Keratinocyte (primary cell): ENCODE measurements at regions not wholly inside any gene's neighbourhood (a gene's known extent, or its start where the extent isn't known, plus 50 kb on each side); places are given as distances from the start of the nearest gene placed in this dataset.

Source experiments
- EZH2 ChIP-seq: IDR thresholded peaks from one replicate; pipeline ENCODE4 v1.6.1; 2012; ENCODE audit warnings: inconsistent platforms, mild to moderate bottlenecking, low read length, moderate library complexity
- TF ChIP-seq, protein P1 (sequence below), 3 experiments: IDR thresholded peaks in 1 of 3; conservative IDR thresholded peaks in 1 of 3; optimal IDR thresholded peaks in 1 of 3; 2 replicates in 2 of 3; 3 replicates in 1 of 3; pipeline versions ENCODE3 to v1.5.1; 2011; ENCODE audit warnings: low read length in 3 of 3, mild to moderate bottlenecking in 3 of 3, moderate library complexity in 2 of 3, control low read depth in 1 of 3, inconsistent platforms in 1 of 3; ENCODE audit not compliant: insufficient read depth in 2 of 3; ENCODE audit errors: extremely low read depth in 1 of 3

DNA sequence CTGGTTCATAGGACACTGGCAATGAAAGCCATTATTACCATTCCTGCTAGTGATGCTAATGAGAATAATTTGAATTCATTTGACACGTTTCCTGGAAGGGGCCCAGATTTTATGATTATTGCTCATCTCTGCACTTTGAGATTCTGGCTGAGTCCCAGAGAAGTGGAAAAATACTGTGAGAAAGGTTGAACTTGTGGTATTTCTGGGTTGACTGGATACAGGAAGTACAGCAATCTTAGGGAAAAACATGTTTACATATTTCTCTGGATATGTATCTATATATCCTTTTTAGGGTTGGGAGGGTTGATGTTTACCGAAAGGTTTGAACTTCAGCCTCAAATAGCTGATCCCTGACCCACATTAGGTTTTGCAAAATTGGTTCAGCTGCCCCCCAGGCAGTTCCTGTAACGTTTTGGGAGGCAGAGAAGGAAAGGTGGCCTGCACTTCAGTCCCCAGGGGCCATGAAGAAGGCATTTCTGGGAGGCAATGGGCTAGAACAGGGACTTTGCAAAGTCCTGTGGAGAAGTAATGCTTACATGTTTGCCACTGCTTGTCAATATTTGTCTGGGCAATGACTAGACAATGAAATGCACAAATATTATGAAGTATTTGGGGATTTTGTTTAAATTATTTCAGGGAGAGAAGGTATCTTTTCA is 253.7 kb upstream of the PITRM1 start:
- TF ChIP-seq, protein P1, sequence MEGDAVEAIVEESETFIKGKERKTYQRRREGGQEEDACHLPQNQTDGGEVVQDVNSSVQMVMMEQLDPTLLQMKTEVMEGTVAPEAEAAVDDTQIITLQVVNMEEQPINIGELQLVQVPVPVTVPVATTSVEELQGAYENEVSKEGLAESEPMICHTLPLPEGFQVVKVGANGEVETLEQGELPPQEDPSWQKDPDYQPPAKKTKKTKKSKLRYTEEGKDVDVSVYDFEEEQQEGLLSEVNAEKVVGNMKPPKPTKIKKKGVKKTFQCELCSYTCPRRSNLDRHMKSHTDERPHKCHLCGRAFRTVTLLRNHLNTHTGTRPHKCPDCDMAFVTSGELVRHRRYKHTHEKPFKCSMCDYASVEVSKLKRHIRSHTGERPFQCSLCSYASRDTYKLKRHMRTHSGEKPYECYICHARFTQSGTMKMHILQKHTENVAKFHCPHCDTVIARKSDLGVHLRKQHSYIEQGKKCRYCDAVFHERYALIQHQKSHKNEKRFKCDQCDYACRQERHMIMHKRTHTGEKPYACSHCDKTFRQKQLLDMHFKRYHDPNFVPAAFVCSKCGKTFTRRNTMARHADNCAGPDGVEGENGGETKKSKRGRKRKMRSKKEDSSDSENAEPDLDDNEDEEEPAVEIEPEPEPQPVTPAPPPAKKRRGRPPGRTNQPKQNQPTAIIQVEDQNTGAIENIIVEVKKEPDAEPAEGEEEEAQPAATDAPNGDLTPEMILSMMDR (optimal IDR thresholded peaks at IDR 0.05 in 1 of 3, IDR thresholded peaks at IDR 0.05 in 1 of 3, conservative IDR thresholded peaks at IDR 0.05 in 1 of 3; ENCODE audit: extremely low read depth in 1 of 3, insufficient read depth in 2 of 3, low read length in 3 of 3) = no peak
- TF ChIP-seq EZH2 = no peak
